ENCODE measurements at regions not wholly inside any gene's neighbourhood (a gene's known extent, or its start where the extent isn't known, plus 50 kb on each side); places are given as distances from the start of the nearest gene placed in this dataset.
A peak's percentile ranks its signal among the peaks of the same experiment; 100 is the strongest.

GRCh38 chr11:92317222-92317621 is 92.6 kb downstream of the FAT3 start:
- DNase-seq (ENCODE audit: low read depth, low spot score) = no peak

GRCh38 chr11:92317721-92318120 is 93.1 kb downstream of the FAT3 start:
- H3K27ac ChIP-seq = no peak overlapping the region
- DNase-seq (ENCODE audit: low read depth, low spot score) = no peak

More at GRCh38 chr11:92317222-92317621, 92.6 kb downstream of the FAT3 start:
- H3K27ac ChIP-seq = no peak overlapping the region

DNA sequence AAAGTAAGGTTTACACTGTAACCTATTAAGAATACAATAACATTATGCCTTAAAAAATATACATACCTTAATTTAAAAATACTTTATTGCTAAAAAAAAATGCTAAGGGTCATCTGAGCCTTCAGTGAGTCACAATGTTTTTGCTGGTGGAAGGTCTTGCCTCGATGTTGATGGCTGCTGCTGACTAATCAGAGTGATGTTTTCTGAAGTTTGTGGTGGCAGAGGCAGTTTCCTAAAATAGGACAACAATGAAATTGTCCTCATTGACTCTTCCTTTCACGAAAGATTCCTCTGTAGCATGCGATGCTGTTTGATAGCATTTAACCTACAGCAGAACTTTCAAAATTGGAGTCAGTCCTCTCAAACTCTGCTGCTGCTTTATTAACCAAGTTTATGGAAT is 97.6 kb downstream of the FAT3 start:
- DNase-seq (ENCODE audit: low read depth, low spot score) = no peak
- no peak overlapping the region for H3K27ac ChIP-seq

GRCh38 chr11:92324890-92325289 is 100.3 kb downstream of the FAT3 start:
- no peak for DNase-seq (ENCODE audit: low read depth, low spot score)
- H3K27ac ChIP-seq = no peak overlapping the region

DNA sequence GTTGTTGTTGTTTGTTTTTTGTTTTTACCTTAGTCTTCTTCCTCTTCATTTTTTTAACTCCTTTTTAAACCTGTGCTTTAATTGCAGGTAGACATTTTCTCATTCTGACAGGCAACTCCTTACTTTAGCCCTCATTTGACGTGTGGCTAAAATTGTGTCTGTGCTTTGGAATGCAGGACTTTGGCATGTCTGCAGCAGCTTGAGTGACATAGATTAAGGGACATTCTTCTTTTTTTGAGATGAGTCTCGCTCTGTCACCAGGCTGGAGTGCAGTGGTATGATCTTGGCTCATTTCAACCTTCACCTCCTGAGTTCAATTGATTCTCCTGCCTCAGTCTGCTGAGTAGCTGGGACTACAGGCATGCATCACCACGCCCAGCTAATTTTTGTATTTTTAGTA is 100.8 kb downstream of the FAT3 start:
- H3K27ac ChIP-seq = no peak overlapping the region
- DNase-seq (ENCODE audit: low read depth, low spot score) = no peak

DNA sequence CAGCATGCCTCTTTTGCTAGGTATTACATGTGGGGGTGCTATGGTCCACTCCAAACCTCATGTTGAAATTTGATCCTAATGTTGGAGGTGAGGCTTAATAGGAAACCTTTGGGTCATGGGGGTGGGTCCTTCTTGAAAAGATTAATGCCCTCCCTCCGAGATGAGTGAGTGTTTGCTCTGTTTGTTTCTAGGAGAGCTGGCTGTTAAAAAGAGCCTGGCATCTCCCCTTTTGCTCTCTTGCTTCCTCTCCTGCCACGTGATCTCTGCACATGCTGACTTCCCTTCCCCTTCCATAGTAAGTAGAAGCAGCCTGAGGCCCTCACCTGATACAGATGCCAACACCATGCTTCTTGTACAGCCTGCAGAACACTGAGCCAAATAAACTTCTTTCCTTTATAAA is 104.5 kb downstream of the FAT3 start:
- no peak overlapping the region for H3K27ac ChIP-seq
- no peak for DNase-seq (ENCODE audit: low read depth, low spot score)

DNA sequence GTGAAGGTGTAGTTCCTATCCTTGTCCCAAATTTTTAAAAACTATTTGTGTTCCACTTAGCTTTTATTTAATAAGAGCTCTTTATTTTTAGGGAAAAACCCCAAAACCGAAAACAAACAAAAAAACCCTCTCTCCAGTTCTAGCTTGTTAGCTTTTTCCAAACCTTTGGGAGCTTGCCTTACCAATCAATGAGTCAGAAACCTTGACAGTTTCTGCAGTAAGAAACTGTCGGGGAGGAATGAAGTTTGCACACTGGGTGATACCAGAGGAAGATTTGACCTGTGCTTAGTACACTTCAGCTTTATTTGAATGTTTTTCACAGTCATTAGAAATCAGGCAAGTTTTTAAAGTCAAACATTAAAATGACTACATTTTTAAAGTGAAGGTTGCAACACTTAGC is 105.0 kb downstream of the FAT3 start:
- peak; percentile 66 for DNase-seq (ENCODE audit: low read depth, low spot score)
- no peak overlapping the region for H3K27ac ChIP-seq

DNA sequence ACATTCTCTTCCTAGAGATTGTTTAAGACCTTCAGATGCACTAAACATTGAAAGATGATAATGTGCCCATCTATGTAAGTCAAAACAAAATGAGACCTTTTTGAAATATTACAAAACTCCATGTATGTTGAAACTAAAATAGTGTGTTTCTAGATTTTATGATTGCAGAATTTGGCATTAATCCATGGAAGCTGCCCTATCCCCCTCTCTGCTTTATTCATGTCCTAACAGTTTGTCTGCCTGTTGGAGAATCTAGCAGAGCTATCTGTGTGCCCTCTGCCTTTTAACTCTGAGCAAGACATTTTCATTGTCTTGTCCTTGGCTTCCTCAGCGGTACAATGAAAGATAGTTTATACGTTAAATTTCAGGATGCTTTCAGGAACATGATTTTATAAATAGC is 105.5 kb downstream of the FAT3 start:
- DNase-seq (ENCODE audit: low read depth, low spot score) = no peak
- H3K27ac ChIP-seq = no peak overlapping the region

GRCh38 chr11:92332986-92333385 is 108.4 kb downstream of the FAT3 start:
- DNase-seq (ENCODE audit: low read depth, low spot score) = no peak
- H3K27ac ChIP-seq = no peak overlapping the region

- no peak for DNase-seq (ENCODE audit: low read depth, low spot score)
Measured at GRCh38 chr11:92340839-92341238, 116.2 kb downstream of the FAT3 start.

GRCh38 chr11:92342034-92342720 is 117.6 kb downstream of the FAT3 start:
- no peak for DNase-seq (ENCODE audit: low read depth, low spot score)
- H3K27ac ChIP-seq = no peak overlapping the region

More at GRCh38 chr11:92340839-92341238, 116.2 kb downstream of the FAT3 start:
- H3K27ac ChIP-seq = no peak overlapping the region

GRCh38 chr11:92342886-92343285 is 118.3 kb downstream of the FAT3 start:
- DNase-seq (ENCODE audit: low read depth, low spot score) = no peak
- no peak overlapping the region for H3K27ac ChIP-seq

DNA sequence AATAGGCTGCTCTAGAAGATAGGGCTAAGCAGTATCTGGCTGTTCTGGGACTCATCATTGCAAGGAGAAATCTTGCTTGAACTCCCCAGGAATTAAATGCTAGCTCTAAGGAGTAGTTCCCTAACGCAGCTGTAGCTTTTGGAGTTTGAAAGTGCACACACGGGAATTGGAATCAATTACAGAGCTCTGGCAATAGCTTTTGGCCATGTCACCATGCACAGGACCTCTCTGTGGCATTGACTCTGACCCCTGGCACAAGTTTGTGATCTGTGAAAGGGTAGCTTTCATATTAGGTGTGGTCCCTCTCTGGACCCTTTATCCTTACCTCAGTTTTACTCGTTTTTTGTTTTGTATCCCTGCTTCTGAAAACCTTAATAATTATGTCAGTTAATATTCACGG is 121.6 kb downstream of the FAT3 start:
- H3K27ac ChIP-seq = no peak overlapping the region
- no peak for DNase-seq (ENCODE audit: low read depth, low spot score)

GRCh38 chr11:92347454-92347853 is 122.8 kb downstream of the FAT3 start:
- no peak for DNase-seq (ENCODE audit: low read depth, low spot score)
- H3K27ac ChIP-seq = no peak overlapping the region

- DNase-seq (ENCODE audit: low read depth, low spot score) = no peak
- no peak overlapping the region for H3K27ac ChIP-seq
Measured at GRCh38 chr11:92349486-92350156, 125.0 kb downstream of the FAT3 start.

- H3K27ac ChIP-seq = peak overlapping the region; percentile 74
- DNase-seq (ENCODE audit: low read depth, low spot score) = peak; percentile 60
Measured at GRCh38 chr11:92357344-92357743, 132.7 kb downstream of the FAT3 start.

DNA sequence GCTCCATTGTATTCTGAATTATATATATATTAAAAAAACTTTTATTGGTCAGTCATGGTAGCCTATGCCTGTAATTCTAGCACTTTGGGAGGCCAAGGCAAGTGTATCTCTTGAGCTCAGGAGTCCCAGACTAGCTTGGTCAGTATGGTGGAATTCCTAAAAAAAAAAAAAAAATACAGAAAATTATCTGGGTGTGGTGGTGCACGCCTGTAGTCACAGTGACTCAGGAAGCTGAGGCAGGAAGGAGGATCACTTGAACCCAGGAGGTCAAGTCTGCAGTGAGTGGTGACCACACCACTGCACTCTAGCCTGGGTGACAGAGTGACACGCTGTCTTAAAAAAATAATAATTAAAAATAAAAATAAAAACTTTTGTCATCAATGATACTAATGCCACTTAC is 133.2 kb downstream of the FAT3 start:
- DNase-seq (ENCODE audit: low read depth, low spot score) = no peak
- peak overlapping the region; percentile 74 for H3K27ac ChIP-seq

DNA sequence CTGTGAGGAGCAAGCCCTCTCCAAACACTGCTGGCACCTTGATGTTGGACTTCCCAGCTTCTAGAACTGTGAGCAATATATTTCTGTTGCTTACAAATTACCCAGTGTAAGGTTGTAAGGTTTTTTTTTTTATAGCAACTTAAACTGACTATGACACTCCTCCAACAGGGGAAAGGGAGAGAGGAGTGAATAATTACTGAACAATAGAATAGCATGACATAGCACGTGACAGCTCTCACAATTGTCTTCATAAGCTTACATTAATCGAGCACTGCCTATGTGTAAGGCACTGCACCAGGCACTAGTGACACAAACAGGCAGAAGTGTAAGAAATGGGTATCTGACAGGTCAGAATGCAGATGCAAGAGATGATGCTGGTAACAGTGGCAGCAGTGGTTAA is 136.9 kb downstream of the FAT3 start:
- H3K27ac ChIP-seq = no peak overlapping the region
- DNase-seq (ENCODE audit: low read depth, low spot score) = no peak

DNA sequence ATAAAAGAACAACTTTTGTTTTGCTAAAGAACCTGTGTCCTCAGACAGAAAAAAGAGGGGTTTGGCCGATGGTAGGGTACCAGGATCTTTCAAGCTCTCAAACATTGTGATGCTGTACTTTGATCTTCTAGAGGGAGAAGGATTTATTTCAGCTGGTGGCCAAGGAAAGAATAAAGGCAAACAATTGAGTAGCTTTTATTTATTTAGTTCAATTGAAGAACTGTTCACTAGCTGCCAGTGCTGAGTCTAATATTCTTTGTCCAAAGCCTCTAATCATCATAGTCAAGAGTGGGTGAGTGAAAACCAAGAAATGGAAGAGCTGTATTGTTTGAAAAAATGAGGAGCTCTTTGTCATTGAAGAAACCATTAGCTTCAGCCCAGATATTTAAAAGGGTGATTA is 138.4 kb downstream of the FAT3 start:
- DNase-seq (ENCODE audit: low read depth, low spot score) = no peak
- no peak overlapping the region for H3K27ac ChIP-seq

GRCh38 chr11:92364177-92364576 is 139.6 kb downstream of the FAT3 start:
- no peak for DNase-seq (ENCODE audit: low read depth, low spot score)
- no peak overlapping the region for H3K27ac ChIP-seq

DNA sequence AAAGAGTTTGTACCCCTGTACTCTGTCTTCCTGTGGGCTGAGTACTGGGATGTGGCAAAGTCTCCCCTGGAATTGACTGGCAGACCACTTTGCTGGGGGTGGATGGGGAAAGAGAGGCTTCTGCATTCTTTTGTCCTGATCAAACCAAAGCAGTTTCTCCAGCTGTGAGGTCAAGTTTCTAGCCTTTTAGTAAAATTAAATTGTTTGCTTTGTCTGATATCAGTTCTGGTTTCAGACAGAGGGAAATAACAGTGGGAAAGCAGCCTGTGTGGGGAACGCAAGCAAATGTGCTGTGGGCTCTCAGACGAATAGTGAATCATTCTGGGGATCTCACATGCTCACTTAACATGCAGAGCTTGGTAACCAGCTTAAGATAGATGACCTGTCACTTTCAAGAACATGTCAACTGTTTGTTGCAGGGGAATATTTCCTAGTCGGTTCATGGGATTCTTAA is 151.6 kb downstream of the FAT3 start:
- no peak for DNase-seq (ENCODE audit: low read depth, low spot score)
- no peak overlapping the region for H3K27ac ChIP-seq

DNA sequence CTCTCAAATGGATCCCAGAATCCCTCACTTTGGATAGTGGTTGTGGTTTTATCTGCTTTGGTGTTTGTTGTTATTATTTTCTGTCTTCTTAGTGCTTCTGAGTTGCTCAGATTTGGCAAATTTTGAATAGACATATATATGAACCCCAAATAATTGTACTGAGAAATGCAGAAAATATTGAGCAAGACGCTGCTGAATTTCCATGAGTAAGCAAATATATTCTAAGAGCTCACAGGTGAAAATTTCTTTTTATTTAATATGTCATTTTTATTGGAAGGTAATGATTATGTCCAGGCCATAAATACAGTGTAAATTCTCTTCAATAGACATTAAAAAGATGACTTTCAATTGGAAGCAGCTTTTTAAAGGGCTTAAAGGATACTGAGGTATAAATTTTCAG is 152.1 kb downstream of the FAT3 start:
- no peak for DNase-seq (ENCODE audit: low read depth, low spot score)

More for the DNA sequence above, 152.1 kb downstream of the FAT3 start:
- no peak overlapping the region for H3K27ac ChIP-seq

Measured in epithelial cell of prostate (primary cell).